HepG2 (cell line): ENCODE measurements at regions not wholly inside any gene's neighbourhood (a gene's known extent, or its start where the extent isn't known, plus 50 kb on each side); places are given as distances from the start of the nearest gene placed in this dataset.

Experiments used
- CHD2 ChIP-seq: IDR thresholded peaks from 2 replicates; pipeline ENCODE4 v1.6.1; 2011; ENCODE audit warnings: low read depth, low read length, improper control_type of control experiment
- CTCF ChIP-seq: sonication (generic); formaldehyde crosslinking; IDR thresholded peaks from 2 replicates; pipeline ENCODE4 v1.5.0; 2020; ENCODE audit warnings: mild to moderate bottlenecking, missing genetic modification reagents, moderate library complexity
- E2F1 ChIP-seq: sonication (generic); formaldehyde crosslinking; IDR thresholded peaks from 2 replicates; pipeline ENCODE4 v1.5.0; 2020; ENCODE audit warnings: missing genetic modification reagents
- EED ChIP-seq: sonication (generic); formaldehyde crosslinking; IDR thresholded peaks from 2 replicates; pipeline ENCODE4 v1.5.0; 2020; ENCODE audit warnings: mild to moderate bottlenecking, missing genetic modification reagents
- EZH2 ChIP-seq: conservative IDR thresholded peaks from 2 replicates; pipeline ENCODE4 v1.6.1; 2012; ENCODE audit warnings: mild to moderate bottlenecking, low read depth, low read length, moderate library complexity
- NR2C2 ChIP-seq: sonication (generic); formaldehyde crosslinking; IDR thresholded peaks from 2 replicates; pipeline ENCODE4 v1.4.0; 2020; ENCODE audit warnings: missing genetic modification reagents, mild to moderate bottlenecking, moderate library complexity, borderline replicate concordance
- POLR2A ChIP-seq, 2 experiments: IDR thresholded peaks; 2 replicates each; pipeline ENCODE4 v1.6.1; 2011; ENCODE audit warnings: low read depth in 2 of 2, low read length in 2 of 2, mild to moderate bottlenecking in 1 of 2, moderate library complexity in 1 of 2; ENCODE audit not compliant: insufficient read depth in 1 of 2
- SIN3A ChIP-seq: IDR thresholded peaks from 2 replicates; pipeline ENCODE4 v1.6.1; 2011; ENCODE audit warnings: low read depth, mild to moderate bottlenecking, control low read depth, low read length, borderline replicate concordance
- SP2 ChIP-seq: sonication (generic); formaldehyde crosslinking; IDR thresholded peaks from 2 replicates; pipeline ENCODE4 v1.5.1; 2020; ENCODE audit warnings: mild to moderate bottlenecking, missing genetic modification reagents
- TCF7 ChIP-seq: sonication (generic); IDR thresholded peaks from 2 replicates; pipeline ENCODE4 v1.6.1; 2016; ENCODE audit warnings: antibody characterized with exemption, low read depth
- ZNF224 ChIP-seq: sonication (generic); formaldehyde crosslinking; IDR thresholded peaks from 2 replicates; pipeline ENCODE4 v1.5.0; 2020; ENCODE audit warnings: mild to moderate bottlenecking, missing genetic modification reagents
- TF ChIP-seq, protein P1 (sequence below), 2 experiments: sonication (generic) in 1 of 2; formaldehyde crosslinking in 1 of 2; IDR thresholded peaks; 2 replicates each; pipeline versions ENCODE4 v1.4.0 to v1.6.1; 2018 to 2020; ENCODE audit warnings: missing genetic modification reagents in 2 of 2, borderline replicate concordance in 1 of 2, low read depth in 1 of 2, mild to moderate bottlenecking in 1 of 2, missing biosample characterization in 1 of 2

DNA sequence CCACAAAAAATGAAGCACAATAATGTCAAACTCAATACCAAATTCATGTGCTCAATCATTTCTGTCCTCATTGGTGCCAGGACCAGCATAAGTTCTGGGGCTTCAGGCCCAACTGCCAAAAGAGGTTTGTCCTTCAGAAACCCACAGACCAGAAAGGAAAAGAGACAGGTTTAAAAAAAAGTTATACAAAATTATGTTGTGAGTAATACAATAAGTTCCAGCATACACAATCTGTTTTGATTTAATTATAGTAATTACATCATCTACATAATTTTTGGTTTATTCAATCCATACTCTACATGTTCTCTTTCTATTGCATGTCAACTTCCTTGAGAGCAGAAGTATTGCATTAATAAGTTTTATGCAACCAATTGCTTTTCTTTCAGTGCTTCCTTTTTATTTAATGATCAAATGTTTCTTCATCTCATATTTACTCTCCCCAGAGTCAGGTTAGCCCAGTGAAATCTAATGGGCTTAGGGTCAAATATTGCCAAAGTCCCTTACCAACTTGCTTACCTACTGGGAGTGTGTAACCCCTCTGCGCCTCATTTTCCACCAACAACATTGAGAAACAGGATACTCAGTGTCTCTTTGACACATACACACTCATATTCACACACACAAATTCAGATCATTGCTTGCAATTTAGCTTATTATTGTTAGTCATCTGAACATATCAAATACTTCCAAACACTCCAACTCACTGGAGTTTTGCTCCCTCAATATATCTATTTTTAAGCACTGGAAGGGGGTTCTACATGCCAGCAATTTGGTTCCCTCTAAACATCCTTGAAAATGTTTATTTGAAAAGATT is 424.4 kb upstream of the MARCKS start:
- TF ChIP-seq EZH2 (no peak), EED (CRISPR knock-in tag) (no peak), POLR2A (IDR thresholded peaks at IDR 0.05; ENCODE audit: insufficient read depth in 1 of 2, low read depth in 2 of 2, low read length in 2 of 2) (no peak), CTCF (CRISPR knock-in tag) (no peak), SP2 (CRISPR knock-in tag) (no peak), E2F1 (CRISPR knock-in tag) (no peak), ZNF224 (CRISPR knock-in tag) (no peak), TCF7 (no peak), NR2C2 (CRISPR knock-in tag) (no peak), SIN3A (no peak), CHD2 (no peak)
- TF ChIP-seq, protein P1, sequence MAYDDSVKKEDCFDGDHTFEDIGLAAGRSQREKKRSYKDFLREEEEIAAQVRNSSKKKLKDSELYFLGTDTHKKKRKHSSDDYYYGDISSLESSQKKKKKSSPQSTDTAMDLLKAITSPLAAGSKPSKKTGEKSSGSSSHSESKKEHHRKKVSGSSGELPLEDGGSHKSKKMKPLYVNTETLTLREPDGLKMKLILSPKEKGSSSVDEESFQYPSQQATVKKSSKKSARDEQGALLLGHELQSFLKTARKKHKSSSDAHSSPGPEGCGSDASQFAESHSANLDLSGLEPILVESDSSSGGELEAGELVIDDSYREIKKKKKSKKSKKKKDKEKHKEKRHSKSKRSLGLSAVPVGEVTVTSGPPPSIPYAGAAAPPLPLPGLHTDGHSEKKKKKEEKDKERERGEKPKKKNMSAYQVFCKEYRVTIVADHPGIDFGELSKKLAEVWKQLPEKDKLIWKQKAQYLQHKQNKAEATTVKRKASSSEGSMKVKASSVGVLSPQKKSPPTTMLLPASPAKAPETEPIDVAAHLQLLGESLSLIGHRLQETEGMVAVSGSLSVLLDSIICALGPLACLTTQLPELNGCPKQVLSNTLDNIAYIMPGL (CRISPR knock-in tag; IDR thresholded peaks at IDR 0.05; ENCODE audit: borderline replicate concordance in 1 of 2, low read depth in 1 of 2), result no peak
